PC-3 (cell line): ENCODE measurements at regions not wholly inside any gene's neighbourhood (a gene's known extent, or its start where the extent isn't known, plus 50 kb on each side); places are given as distances from the start of the nearest gene placed in this dataset.

Experiments
- EZH2 ChIP-seq: fragments of 300-600 bp; sonication (generic); IDR thresholded peaks from one replicate; pipeline ENCODE4 v1.6.1; 2017; ENCODE audit warnings: antibody characterized with exemption, mild to moderate bottlenecking, low read length; ENCODE audit not compliant: unreplicated experiment
- TF ChIP-seq, protein P1 (sequence below): fragments of 300-600 bp; sonication (generic); conservative IDR thresholded peaks from 2 replicates; pipeline ENCODE4 v1.5.1; 2017; ENCODE audit warnings: antibody characterized with exemption, low read depth, mild to moderate bottlenecking, low read length

- no peak for TF ChIP-seq EZH2
- TF ChIP-seq, protein P1, sequence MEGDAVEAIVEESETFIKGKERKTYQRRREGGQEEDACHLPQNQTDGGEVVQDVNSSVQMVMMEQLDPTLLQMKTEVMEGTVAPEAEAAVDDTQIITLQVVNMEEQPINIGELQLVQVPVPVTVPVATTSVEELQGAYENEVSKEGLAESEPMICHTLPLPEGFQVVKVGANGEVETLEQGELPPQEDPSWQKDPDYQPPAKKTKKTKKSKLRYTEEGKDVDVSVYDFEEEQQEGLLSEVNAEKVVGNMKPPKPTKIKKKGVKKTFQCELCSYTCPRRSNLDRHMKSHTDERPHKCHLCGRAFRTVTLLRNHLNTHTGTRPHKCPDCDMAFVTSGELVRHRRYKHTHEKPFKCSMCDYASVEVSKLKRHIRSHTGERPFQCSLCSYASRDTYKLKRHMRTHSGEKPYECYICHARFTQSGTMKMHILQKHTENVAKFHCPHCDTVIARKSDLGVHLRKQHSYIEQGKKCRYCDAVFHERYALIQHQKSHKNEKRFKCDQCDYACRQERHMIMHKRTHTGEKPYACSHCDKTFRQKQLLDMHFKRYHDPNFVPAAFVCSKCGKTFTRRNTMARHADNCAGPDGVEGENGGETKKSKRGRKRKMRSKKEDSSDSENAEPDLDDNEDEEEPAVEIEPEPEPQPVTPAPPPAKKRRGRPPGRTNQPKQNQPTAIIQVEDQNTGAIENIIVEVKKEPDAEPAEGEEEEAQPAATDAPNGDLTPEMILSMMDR, result no peak
These were observed 295.3 kb upstream of the XYLT1 start for GRCh38 chr16:17766012-17766411.
